ENCODE measurements at regions not wholly inside any gene's neighbourhood (a gene's known extent, or its start where the extent isn't known, plus 50 kb on each side); places are given as distances from the start of the nearest gene placed in this dataset.

DNA sequence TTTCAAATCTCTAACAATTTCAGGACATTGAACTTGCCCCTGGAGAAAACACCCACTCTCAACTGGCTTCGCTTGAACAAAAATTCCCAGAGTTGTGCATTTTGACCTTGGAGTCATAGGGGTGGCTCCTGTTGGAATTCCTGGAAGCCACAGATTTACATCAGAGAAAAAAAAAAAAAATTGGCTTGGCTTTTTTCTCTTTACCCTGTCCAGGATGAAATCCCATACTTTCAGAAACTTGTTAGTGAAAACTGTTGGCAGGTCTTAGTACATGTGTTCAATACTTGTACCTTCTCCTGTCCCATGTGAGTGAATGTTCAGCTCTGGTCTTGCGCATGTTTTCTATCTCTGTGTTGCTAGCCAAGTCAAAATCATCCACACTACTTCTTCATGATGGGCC lies 228.8 kb downstream of the TGFB2 start:
- Histone ChIP-seq H3K4me3 (replicated peaks in 1 of 4; ENCODE audit: control extremely low read depth in 1 of 4, insufficient read depth in 1 of 4, low read depth in 3 of 4, low read length in 4 of 4) (no peak overlapping the region), H3K4me1 (ENCODE audit: control insufficient read depth, extremely low read depth, insufficient read depth, low read length) (peaks cover 5% of the 10 kb centered on the region), H3K9ac (ENCODE audit: insufficient read depth, low read length) (no peak overlapping the region), H4K20me1 (ENCODE audit: control insufficient read depth, extremely low read depth, insufficient read depth, low read length) (no peaks in the 10 kb centered on the region), H2AFZ (ENCODE audit: low read length) (no peak overlapping the region), H3K9me3 (ENCODE audit: control insufficient read depth, insufficient read depth, low read depth, low read length) (no peaks in the 10 kb centered on the region), H3K79me2 (ENCODE audit: control insufficient read depth, insufficient read depth, low read length) (no peaks in the 10 kb centered on the region), H3K27ac (ENCODE audit: insufficient read depth, low read length) (no peak overlapping the region), H3K27me3 (ENCODE audit: control insufficient read depth, insufficient read depth, low read length) (no peaks in the 10 kb centered on the region), H3K4me2 (ENCODE audit: extremely low read depth, insufficient read depth, low read length) (no peak overlapping the region), H3K36me3 (ENCODE audit: control insufficient read depth, insufficient read depth, low read length) (no peaks in the 10 kb centered on the region)
- TF ChIP-seq EZH2 (IDR thresholded peaks at IDR 0.05; ENCODE audit: low read length, missing control alignments), result no peak
- no peak for TF ChIP-seq CTCF (conservative IDR thresholded peaks at IDR 0.05 in 1 of 2, IDR thresholded peaks at IDR 0.05 in 1 of 2; ENCODE audit: low read depth in 1 of 2, low read length in 2 of 2)
- peak in 1 of 2 donors; percentile 23 for DNase-seq (ENCODE audit: low read depth in 2 of 2)

DNA sequence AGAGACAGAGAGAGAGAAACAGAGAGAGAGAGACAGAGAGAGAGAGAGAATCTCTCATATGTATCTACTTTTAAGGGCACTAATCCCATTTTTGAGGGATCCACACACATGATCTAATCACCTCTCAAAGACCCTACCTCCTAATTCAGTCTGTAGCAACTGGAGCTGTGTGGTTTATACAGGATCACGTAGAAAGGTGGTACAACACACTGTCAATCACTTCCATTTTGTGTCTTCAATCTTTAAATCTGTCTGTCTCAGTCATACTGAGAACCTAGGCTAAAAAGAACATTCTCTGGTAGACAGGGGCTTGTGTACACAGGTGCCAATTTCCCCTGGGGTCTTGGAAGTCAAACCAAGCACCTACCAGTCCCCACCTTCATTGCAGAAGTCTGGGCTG lies 229.9 kb downstream of the TGFB2 start:
- Histone ChIP-seq H3K79me2 (ENCODE audit: control insufficient read depth, insufficient read depth, low read length) (no peaks in the 10 kb centered on the region), H3K27ac (ENCODE audit: insufficient read depth, low read length) (no peak overlapping the region), H3K27me3 (ENCODE audit: control insufficient read depth, insufficient read depth, low read length) (no peaks in the 10 kb centered on the region), H3K4me3 (replicated peaks in 1 of 4; ENCODE audit: control extremely low read depth in 1 of 4, insufficient read depth in 1 of 4, low read depth in 3 of 4, low read length in 4 of 4) (no peak overlapping the region), H3K9me3 (ENCODE audit: control insufficient read depth, insufficient read depth, low read depth, low read length) (no peaks in the 10 kb centered on the region), H3K36me3 (ENCODE audit: control insufficient read depth, insufficient read depth, low read length) (no peaks in the 10 kb centered on the region), H4K20me1 (ENCODE audit: control insufficient read depth, extremely low read depth, insufficient read depth, low read length) (no peaks in the 10 kb centered on the region), H3K9ac (ENCODE audit: insufficient read depth, low read length) (no peak overlapping the region), H3K4me2 (ENCODE audit: extremely low read depth, insufficient read depth, low read length) (no peak overlapping the region), H2AFZ (ENCODE audit: low read length) (no peak overlapping the region), H3K4me1 (ENCODE audit: control insufficient read depth, extremely low read depth, insufficient read depth, low read length) (no peaks in the 10 kb centered on the region)
- TF ChIP-seq CTCF (conservative IDR thresholded peaks at IDR 0.05 in 1 of 2, IDR thresholded peaks at IDR 0.05 in 1 of 2; ENCODE audit: low read depth in 1 of 2, low read length in 2 of 2), result no peak
- TF ChIP-seq EZH2 (IDR thresholded peaks at IDR 0.05; ENCODE audit: low read length, missing control alignments), result no peak
- DNase-seq (ENCODE audit: low read depth in 2 of 2), result no peak

GRCh38 chr1:218575856-218576255 lies 230.7 kb downstream of the TGFB2 start:
- no peaks in the 10 kb centered on the region for H3K9me3 ChIP-seq (ENCODE audit: control insufficient read depth, insufficient read depth, low read depth, low read length)

More at GRCh38 chr1:218575856-218576255, 230.7 kb downstream of the TGFB2 start:
- Histone ChIP-seq H3K4me1 (ENCODE audit: control insufficient read depth, extremely low read depth, insufficient read depth, low read length) (no peaks in the 10 kb centered on the region), H3K79me2 (ENCODE audit: control insufficient read depth, insufficient read depth, low read length) (no peaks in the 10 kb centered on the region), H3K4me2 (ENCODE audit: extremely low read depth, insufficient read depth, low read length) (no peak overlapping the region), H2AFZ (ENCODE audit: low read length) (no peak overlapping the region), H3K36me3 (ENCODE audit: control insufficient read depth, insufficient read depth, low read length) (no peaks in the 10 kb centered on the region), H3K27me3 (ENCODE audit: control insufficient read depth, insufficient read depth, low read length) (no peaks in the 10 kb centered on the region), H3K9ac (ENCODE audit: insufficient read depth, low read length) (no peak overlapping the region), H4K20me1 (ENCODE audit: control insufficient read depth, extremely low read depth, insufficient read depth, low read length) (no peaks in the 10 kb centered on the region), H3K27ac (ENCODE audit: insufficient read depth, low read length) (no peak overlapping the region), H3K4me3 (replicated peaks in 1 of 4; ENCODE audit: control extremely low read depth in 1 of 4, insufficient read depth in 1 of 4, low read depth in 3 of 4, low read length in 4 of 4) (no peak overlapping the region)
- no peak for DNase-seq (ENCODE audit: low read depth in 2 of 2)
- TF ChIP-seq EZH2 (IDR thresholded peaks at IDR 0.05; ENCODE audit: low read length, missing control alignments), result no peak
- TF ChIP-seq CTCF (conservative IDR thresholded peaks at IDR 0.05 in 1 of 2, IDR thresholded peaks at IDR 0.05 in 1 of 2; ENCODE audit: low read depth in 1 of 2, low read length in 2 of 2), result no peak
